ENCODE measurements at regions not wholly inside any gene's neighbourhood (a gene's known extent, or its start where the extent isn't known, plus 50 kb on each side); places are given as distances from the start of the nearest gene placed in this dataset.
A peak's percentile ranks its signal among the peaks of the same experiment; 100 is the strongest.
"Not testable (repeated sequence)": the region's sequence is repeated elsewhere in the genome, so short reads cannot be mapped to it uniquely, and the experiment has no call there.

- H3K36me3 ChIP-seq; H3K27ac ChIP-seq; H3K4me1 ChIP-seq; H3K27me3 ChIP-seq; intact Hi-C loops (cut with DNase I; ENCODE audit: low total_unique reads); H3K4me3 ChIP-seq; H3K9me3 ChIP-seq; DNase-seq: not testable (repeated sequence)
- in situ Hi-C loops (cut with MboI; ENCODE audit: low pct_ligation_motif_present in 1 of 4, low pct_unique_long_range_greater_than_20kb in 1 of 4, low sequenced_read_pairs in 3 of 4) = loop anchor here in 1 of 4 donors (25.0 kb wide), 1 partner anchor 135 kb away; no protein-coding TSS in a partner anchor
- peak in 1 of 3 donors; percentile 31 for TF ChIP-seq POLR2AphosphoS5 (IDR thresholded peaks at IDR 0.05)
- WGBS, 2 donors (ENCODE audit: low coverage in 1 of 2) = 75 to 88% methylated on average over 1 to 5 of the region's 5 CpGs
Observed at GRCh38 chr4:77452117-77452516, 153.5 kb upstream of the CXCL13 start.

GRCh38 chr4:77453911-77454310 lies 151.7 kb upstream of the CXCL13 start:
- no peak for DNase-seq
- H3K27me3 ChIP-seq = no peaks in the 10 kb centered on the region
- H3K4me3 ChIP-seq = no peak overlapping the region
- in situ Hi-C loops (cut with MboI; ENCODE audit: low pct_ligation_motif_present in 1 of 4, low pct_unique_long_range_greater_than_20kb in 1 of 4, low sequenced_read_pairs in 3 of 4) = loop anchor here in 1 of 4 donors (25.0 kb wide), 1 partner anchor 133 kb away; no protein-coding TSS in a partner anchor
- H3K36me3 ChIP-seq = no peaks in the 10 kb centered on the region
- no peak overlapping the region for H3K27ac ChIP-seq
- H3K9me3 ChIP-seq = no peaks in the 10 kb centered on the region
- intact Hi-C loops (cut with DNase I; ENCODE audit: low total_unique reads) = no loop called here
- WGBS, 2 donors (ENCODE audit: low coverage in 1 of 2) = 74% methylated on average over 1 of the region's 1 CpG; no CpG with 5 or more reads in 1 of the 2 donors
- no peak for TF ChIP-seq POLR2AphosphoS5 (IDR thresholded peaks at IDR 0.05)
- TF ChIP-seq, protein P1, sequence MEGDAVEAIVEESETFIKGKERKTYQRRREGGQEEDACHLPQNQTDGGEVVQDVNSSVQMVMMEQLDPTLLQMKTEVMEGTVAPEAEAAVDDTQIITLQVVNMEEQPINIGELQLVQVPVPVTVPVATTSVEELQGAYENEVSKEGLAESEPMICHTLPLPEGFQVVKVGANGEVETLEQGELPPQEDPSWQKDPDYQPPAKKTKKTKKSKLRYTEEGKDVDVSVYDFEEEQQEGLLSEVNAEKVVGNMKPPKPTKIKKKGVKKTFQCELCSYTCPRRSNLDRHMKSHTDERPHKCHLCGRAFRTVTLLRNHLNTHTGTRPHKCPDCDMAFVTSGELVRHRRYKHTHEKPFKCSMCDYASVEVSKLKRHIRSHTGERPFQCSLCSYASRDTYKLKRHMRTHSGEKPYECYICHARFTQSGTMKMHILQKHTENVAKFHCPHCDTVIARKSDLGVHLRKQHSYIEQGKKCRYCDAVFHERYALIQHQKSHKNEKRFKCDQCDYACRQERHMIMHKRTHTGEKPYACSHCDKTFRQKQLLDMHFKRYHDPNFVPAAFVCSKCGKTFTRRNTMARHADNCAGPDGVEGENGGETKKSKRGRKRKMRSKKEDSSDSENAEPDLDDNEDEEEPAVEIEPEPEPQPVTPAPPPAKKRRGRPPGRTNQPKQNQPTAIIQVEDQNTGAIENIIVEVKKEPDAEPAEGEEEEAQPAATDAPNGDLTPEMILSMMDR (IDR thresholded peaks at IDR 0.05) = no peak
- TF ChIP-seq EP300 (IDR thresholded peaks at IDR 0.05; ENCODE audit: low read depth) = no peak
- TF ChIP-seq POLR2A (IDR thresholded peaks at IDR 0.05) = no peak
- no peaks in the 10 kb centered on the region for H3K4me1 ChIP-seq

DNA sequence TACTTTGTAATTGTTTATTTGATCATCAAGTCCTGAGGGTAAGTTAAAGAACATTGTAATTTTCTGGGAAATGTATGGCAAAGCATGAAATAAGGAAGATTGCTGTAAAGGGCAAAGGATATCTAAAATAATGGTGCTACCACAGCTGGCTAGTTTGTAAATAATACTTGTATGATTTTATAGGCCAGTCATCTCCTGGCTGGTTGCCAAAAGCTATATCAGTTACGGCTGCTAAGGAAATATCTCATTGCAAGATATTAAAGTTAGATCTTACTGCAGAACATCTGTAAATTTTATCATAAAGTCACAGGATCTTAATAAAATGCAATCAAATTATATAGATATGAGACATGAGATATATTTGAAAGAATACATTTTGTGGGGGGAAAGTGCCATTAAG lies 150.8 kb upstream of the CXCL13 start:
- in situ Hi-C loops (cut with MboI; ENCODE audit: low pct_ligation_motif_present in 1 of 4, low pct_unique_long_range_greater_than_20kb in 1 of 4, low sequenced_read_pairs in 3 of 4) = loop anchor here in 1 of 4 donors (25.0 kb wide), 1 partner anchor 132 kb away; no protein-coding TSS in a partner anchor
- intact Hi-C loops (cut with DNase I; ENCODE audit: low total_unique reads) = no loop called here
- no peaks in the 10 kb centered on the region for H3K9me3 ChIP-seq
- no peak overlapping the region for H3K27ac ChIP-seq
- TF ChIP-seq, protein P1 (IDR thresholded peaks at IDR 0.05) = no peak
- TF ChIP-seq POLR2A (IDR thresholded peaks at IDR 0.05) (no peak), EP300 (IDR thresholded peaks at IDR 0.05; ENCODE audit: low read depth) (no peak), POLR2AphosphoS5 (IDR thresholded peaks at IDR 0.05) (no peak)
- 0 to 4% methylated on average over 1 of the region's 1 CpG for WGBS, 2 donors (ENCODE audit: low coverage in 1 of 2)
- H3K27me3 ChIP-seq = no peaks in the 10 kb centered on the region
- no peak for DNase-seq
- H3K36me3 ChIP-seq = no peaks in the 10 kb centered on the region
- no peaks in the 10 kb centered on the region for H3K4me1 ChIP-seq
- H3K4me3 ChIP-seq = no peak overlapping the region

DNA sequence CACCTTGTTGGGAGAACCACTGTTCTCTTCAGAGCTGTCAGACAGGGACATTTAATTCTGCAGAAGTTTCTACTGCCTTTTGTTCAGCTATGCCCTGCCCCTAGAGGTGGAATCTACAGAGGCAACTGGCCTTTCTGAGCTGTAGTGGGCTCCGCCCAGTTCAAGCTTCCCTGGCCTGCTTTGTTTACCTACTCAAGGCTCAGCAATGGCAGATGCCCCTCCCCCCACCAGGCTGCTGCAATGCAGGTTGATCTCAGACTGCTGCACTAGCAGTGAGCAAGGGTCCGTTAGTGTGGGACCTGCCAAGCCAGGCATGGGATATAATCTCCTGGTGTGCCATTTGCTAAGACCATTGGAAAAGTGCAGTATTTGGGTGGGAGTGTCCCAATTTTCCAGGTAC lies 141.5 kb upstream of the CXCL13 start:
- H3K9me3 ChIP-seq; intact Hi-C loops (cut with DNase I; ENCODE audit: low total_unique reads); H3K4me3 ChIP-seq; H3K27me3 ChIP-seq; H3K27ac ChIP-seq; H3K4me1 ChIP-seq; H3K36me3 ChIP-seq; DNase-seq: not testable (repeated sequence)
- in situ Hi-C loops (cut with MboI; ENCODE audit: low pct_ligation_motif_present in 1 of 4, low pct_unique_long_range_greater_than_20kb in 1 of 4, low sequenced_read_pairs in 3 of 4) = loop anchor here in 1 of 4 donors (25.0 kb wide), 1 partner anchor 123 kb away; no protein-coding TSS in a partner anchor
- WGBS, 2 donors (ENCODE audit: low coverage in 1 of 2) = 92% methylated on average over 2 of the region's 2 CpGs; no CpG with 5 or more reads in 1 of the 2 donors

DNA sequence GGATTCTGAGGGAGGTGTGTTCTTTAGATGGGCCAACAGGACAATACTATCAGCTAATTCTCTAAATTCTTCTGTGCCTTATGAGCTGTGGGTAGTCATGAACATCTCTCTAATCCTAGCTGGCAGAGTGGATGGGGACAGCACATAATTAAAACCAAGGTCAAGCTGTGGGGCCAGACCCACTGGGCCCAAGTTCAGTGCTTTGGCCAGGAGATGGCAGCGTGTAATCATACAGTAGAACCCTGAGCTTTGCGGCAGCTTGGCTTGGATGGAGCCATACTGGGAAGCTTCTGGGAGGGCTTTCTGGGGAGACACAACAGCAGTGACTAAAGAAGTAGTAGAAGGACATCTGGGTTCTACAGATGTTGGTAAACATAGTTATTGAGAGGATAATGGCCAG lies 140.3 kb upstream of the CXCL13 start:
- 71% methylated on average over 2 of the region's 2 CpGs; no CpG with 5 or more reads in 1 of the 2 donors for WGBS, 2 donors (ENCODE audit: low coverage in 1 of 2)
- TF ChIP-seq POLR2AphosphoS5 (IDR thresholded peaks at IDR 0.05) = no peak
- TF ChIP-seq, protein P1 (IDR thresholded peaks at IDR 0.05) = peak in 4 of 5 experiments; percentile 38 to 58 (median 49)
- DNase-seq = peak; percentile 15
- Histone ChIP-seq H3K9me3 (no peaks in the 10 kb centered on the region), H3K36me3 (no peaks in the 10 kb centered on the region), H3K27me3 (no peaks in the 10 kb centered on the region), H3K4me1 (no peaks in the 10 kb centered on the region), H3K27ac (no peak overlapping the region), H3K4me3 (no peak overlapping the region)
- in situ Hi-C loops (cut with MboI; ENCODE audit: low pct_ligation_motif_present in 1 of 4, low pct_unique_long_range_greater_than_20kb in 1 of 4, low sequenced_read_pairs in 3 of 4) = loop anchor here in 1 of 4 donors (25.0 kb wide), 1 partner anchor 122 kb away; no protein-coding TSS in a partner anchor
- intact Hi-C loops (cut with DNase I; ENCODE audit: low total_unique reads) = no loop called here
